Stimulated activated CD8-positive, alpha-beta memory T cell treated with anti-CD3 and anti-CD28 coated beads, Interleukin-15, amount 100 ng/mL, for 1 hour (primary cell): ENCODE measurements at regions not wholly inside any gene's neighbourhood (a gene's known extent, or its start where the extent isn't known, plus 50 kb on each side); places are given as distances from the start of the nearest gene placed in this dataset.
"Not testable (repeated sequence)": the region's sequence is repeated elsewhere in the genome, so short reads cannot be mapped to it uniquely, and the experiment has no call there.

ENCODE experiments used
- DNase-seq: peaks from one replicate; pipeline ENCODE4 v3.0.0-alpha.2; 2020; ENCODE audit warnings: low read depth

GRCh38 chr1:54474310-54475251, 68.4 kb upstream of the SSBP3 start:
- no peak for DNase-seq

GRCh38 chr1:54471588-54471987, 65.4 kb upstream of the SSBP3 start:
- DNase-seq: no peak

GRCh38 chr1:54469444-54469843, 63.2 kb upstream of the SSBP3 start:
- not testable (repeated sequence) for DNase-seq

- DNase-seq: not testable (repeated sequence)
These were observed 62.3 kb upstream of the SSBP3 start for GRCh38 chr1:54468288-54469084.

GRCh38 chr1:54465351-54465811, 59.2 kb upstream of the SSBP3 start:
- no peak for DNase-seq

- no peak for DNase-seq
These were observed 58.4 kb upstream of the SSBP3 start for GRCh38 chr1:54464477-54465146.

GRCh38 chr1:54464031-54464476, 57.9 kb upstream of the SSBP3 start:
- DNase-seq: no peak

- DNase-seq: no peak
These were observed 57.3 kb upstream of the SSBP3 start for GRCh38 chr1:54463259-54464030.

GRCh38 chr1:54462597-54463258, 56.5 kb upstream of the SSBP3 start:
- DNase-seq: no peak

- no peak for DNase-seq
These were observed 55.8 kb upstream of the SSBP3 start for GRCh38 chr1:54461731-54462596.

GRCh38 chr1:54460861-54461387, 54.7 kb upstream of the SSBP3 start:
- DNase-seq: no peak

GRCh38 chr1:54460351-54460750, 54.2 kb upstream of the SSBP3 start:
- no peak for DNase-seq

- no peak for DNase-seq
These were observed 53.6 kb upstream of the SSBP3 start for GRCh38 chr1:54459726-54460191.

- DNase-seq: no peak
These were observed 52.9 kb upstream of the SSBP3 start for GRCh38 chr1:54459140-54459539.

- no peak for DNase-seq
These were observed 50.8 kb upstream of the SSBP3 start for GRCh38 chr1:54456921-54457529.

- DNase-seq: no peak
These were observed 50.2 kb upstream of the SSBP3 start for GRCh38 chr1:54456361-54456760.
